Esophagus squamous epithelium (tissue), 5 donors: ENCODE measurements at regions not wholly inside any gene's neighbourhood (a gene's known extent, or its start where the extent isn't known, plus 50 kb on each side); places are given as distances from the start of the nearest gene placed in this dataset.
"Not testable (repeated sequence)": the region's sequence is repeated elsewhere in the genome, so short reads cannot be mapped to it uniquely, and the experiment has no call there.

Source experiments
- DNase-seq: peaks from one replicate; lab custom pipeline; 2025; lab: John Stamatoyannopoulos, UW
- H3K27ac ChIP-seq, 4 donors: fragments of 200-600 bp; sonication (generic); one replicate each; pipeline ENCODE4 v1.5.1; 2016 to 2019; ENCODE audit warnings: mild to moderate bottlenecking in 1 of 4
- H3K27me3 ChIP-seq, 4 donors: fragments of 200-600 bp; sonication (generic); 1 replicate in 3 of 4; 2 replicates in 1 of 4; pipeline versions ENCODE4 v1.5.1 to v1.6.0; 2017 to 2021; ENCODE audit warnings: antibody characterized with exemption in 1 of 4
- H3K36me3 ChIP-seq, 3 donors: fragments of 200-600 bp; sonication (generic); one replicate each; pipeline ENCODE4 v1.5.1; 2016 to 2019
- H3K4me1 ChIP-seq, 3 donors: fragments of 200-600 bp; sonication (generic); one replicate each; pipeline ENCODE4 v1.5.1; 2017 to 2019
- H3K4me3 ChIP-seq, 4 donors: fragments of 200-600 bp; sonication (generic); 1 replicate in 3 of 4; 2 replicates in 1 of 4; pipeline ENCODE4 v1.5.1; 2016 to 2019; ENCODE audit warnings: mild to moderate bottlenecking in 2 of 4, moderate library complexity in 1 of 4
- H3K9me3 ChIP-seq, 3 donors: fragments of 200-600 bp; sonication (generic); one replicate each; pipeline ENCODE4 v1.5.1; 2016 to 2019
- CTCF ChIP-seq, 6 experiments: fragments of 450-650 bp in 4 of 6; fragments of 200-600 bp in 2 of 6; sonication (generic) in 2 of 6; IDR thresholded peaks; one replicate each; pipeline ENCODE4 v1.5.1; 2016 to 2019; ENCODE audit warnings: antibody characterized with exemption in 6 of 6, mild to moderate bottlenecking in 4 of 6, moderate library complexity in 4 of 6
- POLR2A ChIP-seq, 4 donors: fragments of 450-650 bp; IDR thresholded peaks; one replicate each; pipeline ENCODE4 v1.6.1; 2017; ENCODE audit warnings: antibody characterized with exemption in 4 of 4, mild to moderate bottlenecking in 4 of 4, moderate library complexity in 3 of 4
- WGBS, 2 donors: methylation state at CpG; one replicate each; pipeline ENCODE4 v1.1.5; 2018; 5-methylcytosine and 5-hydroxymethylcytosine counted together
- intact Hi-C: fragments of 100-400 bp; cut with DNase I; formaldehyde crosslinking; loops from one replicate; pipeline ENCODE4 v1.15.0; 2022
- donor health status: DM: yes; HTN: yes; CAD: no.

DNA sequence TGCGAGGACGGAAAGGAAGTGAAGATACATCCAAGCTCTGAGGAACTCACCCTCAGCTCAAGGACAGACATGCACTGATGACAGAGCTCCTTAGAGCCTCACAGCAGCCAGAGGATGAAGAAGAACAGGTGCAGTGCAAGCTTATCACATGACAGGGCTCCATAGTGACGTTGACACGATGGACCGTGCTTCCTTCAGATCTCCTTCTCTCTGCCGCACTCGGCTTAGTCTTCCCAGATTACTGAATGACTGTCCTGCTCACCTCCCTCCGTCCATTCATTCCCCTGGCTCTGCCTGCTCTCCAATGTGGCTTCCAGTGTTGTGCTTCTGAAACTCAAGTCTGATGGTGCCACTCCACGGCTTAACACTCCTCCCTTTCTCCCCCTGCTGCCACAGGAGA lies 161.5 kb upstream of the PFKP start:
- DNase-seq, result no peak
- Histone ChIP-seq H3K36me3 (no peaks in the 10 kb centered on the region), H3K4me1 (no peaks in the 10 kb centered on the region), H3K27ac (no peak overlapping the region), H3K9me3 (no peaks in the 10 kb centered on the region), H3K4me3 (no peak overlapping the region), H3K27me3 (peaks cover 0 to 12% (median 0%) of the 10 kb centered on the region in 4 donors)
- 76 to 94% methylated on average over 8 to 9 of the region's 9 CpGs for WGBS, 2 donors
- intact Hi-C loops, result no loop called here
- no peak for TF ChIP-seq POLR2A (IDR thresholded peaks at IDR 0.05)
- no peak for TF ChIP-seq CTCF (IDR thresholded peaks at IDR 0.05)

- H3K36me3 ChIP-seq, result no peaks in the 10 kb centered on the region
- H3K4me1 ChIP-seq, result no peaks in the 10 kb centered on the region
- H3K4me3 ChIP-seq, result no peak overlapping the region
- WGBS, 2 donors, result 33 to 81% methylated on average over 2 to 4 of the region's 6 CpGs
- no peak overlapping the region for H3K27ac ChIP-seq
- intact Hi-C loops, result no loop called here
- H3K9me3 ChIP-seq, result no peaks in the 10 kb centered on the region
- DNase-seq, result no peak
- TF ChIP-seq CTCF (IDR thresholded peaks at IDR 0.05) (no peak), POLR2A (IDR thresholded peaks at IDR 0.05) (no peak)
- peaks cover 0 to 5% (median 0%) of the 10 kb centered on the region in 4 donors for H3K27me3 ChIP-seq
These were observed 166.8 kb upstream of the PFKP start for GRCh38 chr10:2900530-2900929.

DNA sequence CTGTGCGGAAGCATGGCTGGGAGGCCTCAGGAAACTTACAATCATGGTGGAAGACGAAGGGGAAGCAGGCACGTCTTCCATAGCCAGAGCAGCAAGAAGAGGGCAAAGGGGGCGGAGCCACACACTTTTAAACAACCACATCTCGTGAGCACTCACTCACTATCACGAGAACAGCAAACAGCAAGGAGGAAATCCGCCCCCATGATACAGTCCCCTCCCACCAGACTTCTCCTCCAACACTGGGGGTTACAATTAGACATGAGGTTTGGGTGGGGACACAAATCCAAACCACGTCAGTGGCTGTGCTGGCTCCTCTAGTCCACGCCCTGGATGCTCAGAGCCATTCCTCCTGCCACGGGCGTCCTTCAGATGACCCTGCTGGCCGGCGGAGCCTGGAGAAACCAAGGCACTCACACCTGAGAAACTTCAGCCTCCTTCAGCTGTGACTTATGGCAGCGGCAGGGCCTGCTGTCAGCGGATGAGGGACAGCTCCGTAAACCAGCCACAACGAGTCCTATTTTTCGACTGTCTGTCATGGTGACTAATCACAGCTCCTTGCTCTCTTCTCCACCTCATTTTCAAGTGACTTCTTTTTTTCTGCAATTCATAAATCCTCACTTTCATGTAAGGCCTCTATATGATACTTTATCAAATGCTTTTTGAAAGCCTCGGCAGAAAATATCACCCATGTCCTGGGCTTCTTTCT lies 167.9 kb upstream of the PFKP start:
- H3K9me3 ChIP-seq, result no peaks in the 10 kb centered on the region
- no peak overlapping the region for H3K27ac ChIP-seq

DNA sequence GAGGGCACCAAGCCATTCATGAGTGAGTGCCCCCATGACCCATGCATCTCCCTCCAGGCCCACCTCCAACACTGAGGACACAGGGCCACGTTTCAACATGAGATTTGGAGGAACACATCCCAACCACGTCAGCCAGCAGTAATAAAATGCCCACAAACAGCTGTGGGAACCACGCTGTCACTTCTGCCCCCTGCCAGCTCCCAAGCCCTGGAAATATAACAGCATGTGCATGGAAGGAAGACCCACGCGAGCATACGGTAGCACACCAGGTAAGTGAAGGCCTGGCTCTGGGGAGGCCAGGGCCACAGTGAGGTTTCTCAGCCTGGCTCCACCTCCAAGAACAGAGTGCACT lies 168.9 kb upstream of the PFKP start:
- Histone ChIP-seq H3K27ac (no peak overlapping the region), H3K9me3 (no peaks in the 10 kb centered on the region), H3K4me1 (no peaks in the 10 kb centered on the region), H3K27me3 (no peaks in the 10 kb centered on the region), H3K4me3 (no peak overlapping the region), H3K36me3 (no peaks in the 10 kb centered on the region)
- intact Hi-C loops, result no loop called here
- DNase-seq, result no peak
- 78 to 90% methylated on average over 5 to 6 of the region's 6 CpGs for WGBS, 2 donors
- no peak for TF ChIP-seq POLR2A (IDR thresholded peaks at IDR 0.05)

More for the DNA sequence above, 167.9 kb upstream of the PFKP start:
- intact Hi-C loops, result no loop called here
- H3K4me1 ChIP-seq, result no peaks in the 10 kb centered on the region
- H3K4me3 ChIP-seq, result no peak overlapping the region
- 70 to 81% methylated on average over 18 to 19 of the region's 19 CpGs for WGBS, 2 donors
- no peaks in the 10 kb centered on the region for H3K36me3 ChIP-seq
- no peak for DNase-seq
- peaks cover 0 to 5% (median 0%) of the 10 kb centered on the region in 4 donors for H3K27me3 ChIP-seq
- no peak for TF ChIP-seq CTCF (IDR thresholded peaks at IDR 0.05)
- TF ChIP-seq POLR2A (IDR thresholded peaks at IDR 0.05), result no peak

GRCh38 chr10:2897619-2898508 lies 169.5 kb upstream of the PFKP start:
- no peak for DNase-seq
- Histone ChIP-seq H3K27ac (no peak overlapping the region), H3K27me3 (no peaks in the 10 kb centered on the region), H3K4me1 (no peaks in the 10 kb centered on the region), H3K4me3 (no peak overlapping the region), H3K9me3 (no peaks in the 10 kb centered on the region), H3K36me3 (no peaks in the 10 kb centered on the region)
- TF ChIP-seq CTCF (IDR thresholded peaks at IDR 0.05) (no peak), POLR2A (IDR thresholded peaks at IDR 0.05) (no peak)
- 64% methylated on average over 13 of the region's 13 CpGs for WGBS, 2 donors
- intact Hi-C loops, result no loop called here

- H3K36me3 ChIP-seq, H3K9me3 ChIP-seq, H3K4me1 ChIP-seq, H3K4me3 ChIP-seq, DNase-seq, intact Hi-C loops, H3K27me3 ChIP-seq, H3K27ac ChIP-seq: not testable (repeated sequence)
- WGBS, 2 donors, result 90% methylated on average over 1 of the region's 1 CpG
These were observed 171.0 kb upstream of the PFKP start for GRCh38 chr10:2896334-2896733.
